AML-193 (cell line): ENCODE measurements at regions not wholly inside any gene's neighbourhood (a gene's known extent, or its start where the extent isn't known, plus 50 kb on each side); places are given as distances from the start of the nearest gene placed in this dataset.
"Not testable (repeated sequence)": the region's sequence is repeated elsewhere in the genome, so short reads cannot be mapped to it uniquely, and the experiment has no call there.

ENCODE experiments used
- DNase-seq, 2 experiments: peaks; one replicate each; lab custom pipeline; 2025; lab: John Stamatoyannopoulos, UW

DNA sequence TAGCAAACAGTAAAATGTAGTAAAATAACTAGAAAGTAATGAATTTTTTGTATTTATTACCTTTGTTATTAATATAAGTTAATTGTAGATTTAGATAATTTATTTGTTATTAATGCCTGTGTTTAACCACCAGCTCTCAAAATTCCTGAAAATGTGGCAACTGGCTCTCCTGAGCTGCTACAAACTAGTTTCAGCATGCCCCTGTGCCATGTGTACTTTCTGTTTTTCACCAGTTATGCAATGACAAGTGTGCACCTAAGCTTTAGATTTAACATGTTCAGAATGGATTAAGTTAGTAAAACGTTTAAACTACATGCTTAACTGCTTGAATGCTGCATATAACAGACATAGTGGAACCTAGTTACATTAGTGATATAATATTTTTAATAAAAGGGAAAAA, 88.1 kb downstream of the POSTN start:
- no peak for DNase-seq

DNA sequence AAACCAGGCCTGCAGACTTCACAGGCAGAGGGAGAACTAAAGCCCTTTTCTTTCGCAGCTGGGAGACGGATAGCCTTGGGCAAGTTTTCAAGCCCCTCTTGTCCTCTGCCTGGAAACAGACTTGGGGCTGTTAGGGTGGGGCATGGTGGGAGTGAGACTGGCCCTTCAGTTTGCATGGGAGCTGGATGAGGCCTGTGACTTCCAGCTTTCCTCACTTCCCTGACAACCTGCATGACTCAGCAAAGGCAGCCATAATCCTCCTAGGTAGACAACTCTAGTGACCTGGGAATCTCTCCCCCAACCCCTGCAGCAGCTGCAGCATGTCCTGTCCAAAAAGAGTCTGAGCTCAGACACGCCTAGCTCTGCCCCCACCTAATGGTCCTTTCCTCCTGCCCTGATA, 93.0 kb downstream of the POSTN start:
- DNase-seq, result no peak

GRCh38 chr13:37504251-37504650, 94.3 kb downstream of the POSTN start:
- no peak for DNase-seq

DNA sequence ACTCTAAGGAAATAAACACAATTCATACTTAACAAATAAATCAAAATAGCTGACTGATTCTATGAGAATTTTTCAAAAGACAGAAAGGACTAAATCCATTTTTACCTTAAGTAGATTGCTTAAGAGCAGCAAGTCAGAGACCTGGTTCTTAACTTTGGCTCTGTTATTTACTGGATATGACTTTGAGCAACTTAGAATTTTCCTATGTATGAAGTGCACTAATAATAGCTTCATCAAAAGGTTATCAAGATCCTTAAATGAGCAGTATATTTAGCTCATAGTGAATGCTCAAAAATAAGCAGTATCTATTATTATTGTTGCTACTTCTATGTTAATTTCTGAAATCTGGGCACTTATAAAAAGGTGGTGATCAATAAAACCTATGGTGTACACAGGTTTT, 95.3 kb downstream of the POSTN start:
- DNase-seq, result no peak

DNA sequence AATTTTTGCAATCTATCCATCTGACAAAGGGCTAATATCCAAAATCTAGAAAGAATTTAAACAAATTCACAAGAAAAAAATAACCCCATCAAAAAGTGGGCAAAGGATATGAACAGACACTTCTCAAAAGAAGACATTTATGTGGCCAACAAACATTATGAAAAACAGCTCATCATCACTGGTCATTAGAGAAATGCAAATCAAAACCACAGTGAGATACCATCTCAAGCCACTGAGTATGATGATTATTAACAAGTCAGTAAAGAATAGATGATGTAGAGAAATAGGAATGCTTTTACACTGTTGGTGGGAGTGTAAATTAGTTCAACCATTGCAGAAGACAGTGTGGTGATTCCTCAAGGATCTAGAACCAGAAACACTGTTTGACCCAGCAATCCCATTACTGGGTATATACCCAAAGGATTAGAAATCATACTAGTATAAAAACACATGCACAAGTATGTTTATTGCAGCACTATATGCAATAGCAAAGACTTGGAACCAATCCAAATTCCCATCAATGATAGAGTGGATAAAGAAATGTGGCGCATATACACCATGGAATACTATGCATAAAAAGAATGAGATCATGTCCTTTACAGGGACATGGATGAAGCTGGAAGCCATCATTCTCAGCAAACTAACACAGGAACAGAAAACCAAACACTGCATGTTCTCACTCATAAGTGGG, 96.1 kb downstream of the POSTN start:
- not testable (repeated sequence) for DNase-seq

DNA sequence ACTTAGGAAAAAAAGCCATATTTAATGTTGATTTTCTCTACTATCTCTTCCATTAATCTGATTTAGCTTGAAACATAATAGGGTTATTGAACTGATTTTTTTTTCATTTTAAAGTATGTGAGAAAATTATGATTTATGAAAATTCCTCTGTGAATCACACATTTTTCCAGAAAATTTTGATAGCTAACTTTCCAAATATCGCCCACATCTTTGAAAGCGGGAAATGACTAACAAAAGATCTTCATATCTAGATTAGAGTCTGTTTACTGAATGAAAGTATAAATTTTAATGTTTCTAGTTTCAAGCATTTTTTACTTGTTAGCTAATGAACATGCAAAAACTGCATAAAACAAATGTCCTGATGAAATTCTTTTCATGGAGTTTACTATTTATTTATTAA, 97.4 kb downstream of the POSTN start:
- no peak for DNase-seq

- DNase-seq, result no peak
Measured at GRCh38 chr13:37495046-37495445, 103.5 kb downstream of the POSTN start.

- no peak for DNase-seq
Measured at GRCh38 chr13:37493775-37494174, 104.8 kb downstream of the POSTN start.

- no peak for DNase-seq
Measured at GRCh38 chr13:37492741-37493514, 105.6 kb downstream of the POSTN start.

- DNase-seq, result no peak
Measured at GRCh38 chr13:37492075-37492474, 106.5 kb downstream of the POSTN start.

- no peak for DNase-seq
Measured at GRCh38 chr13:37491661-37492060, 106.9 kb downstream of the POSTN start.

- no peak for DNase-seq
Measured at GRCh38 chr13:37490176-37490779, 108.3 kb downstream of the POSTN start.

GRCh38 chr13:37488726-37489125, 109.8 kb downstream of the POSTN start:
- DNase-seq, result no peak

GRCh38 chr13:37486171-37486681, 112.3 kb downstream of the POSTN start:
- no peak for DNase-seq

GRCh38 chr13:37485756-37486155, 112.8 kb downstream of the POSTN start:
- no peak for DNase-seq

DNA sequence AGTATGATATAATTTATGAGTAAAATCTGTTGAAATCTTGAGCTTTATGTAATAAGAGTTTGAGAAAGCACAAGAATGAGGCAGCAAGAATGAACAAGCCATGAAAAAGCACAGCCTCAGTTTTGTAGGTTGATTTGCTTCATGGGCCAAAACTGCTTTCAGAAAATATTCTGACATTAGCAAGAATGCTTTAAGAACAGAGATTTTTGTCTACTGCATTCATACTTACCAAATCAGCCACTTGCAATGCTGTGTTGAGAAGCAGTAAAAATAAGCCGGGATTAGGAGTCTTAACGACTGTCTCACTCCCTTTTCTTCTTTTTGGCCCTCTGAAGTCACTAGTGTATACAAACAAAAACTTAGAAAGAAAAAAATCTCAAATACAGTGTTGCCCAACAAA, 114.5 kb downstream of the POSTN start:
- DNase-seq, result no peak

DNA sequence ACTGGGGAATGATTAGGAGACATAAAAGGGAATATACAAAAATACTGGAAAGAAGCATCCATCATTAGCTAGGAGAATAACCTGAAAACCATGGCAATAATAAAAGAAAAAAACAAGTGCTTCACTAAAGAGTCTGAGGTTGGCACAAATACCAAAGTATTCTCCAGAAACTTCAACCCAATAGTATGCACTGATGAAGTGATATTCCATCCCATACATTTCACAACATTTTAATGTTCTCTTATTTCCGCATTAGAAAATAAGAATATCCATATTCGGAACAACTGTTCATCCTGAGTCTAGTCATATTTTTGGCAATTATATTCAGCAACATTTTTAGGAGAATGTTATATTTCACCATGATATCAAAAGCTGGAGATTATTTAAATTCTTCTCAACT, 116.2 kb downstream of the POSTN start:
- DNase-seq, result no peak

GRCh38 chr13:37481885-37482227, 116.7 kb downstream of the POSTN start:
- DNase-seq, result no peak

DNA sequence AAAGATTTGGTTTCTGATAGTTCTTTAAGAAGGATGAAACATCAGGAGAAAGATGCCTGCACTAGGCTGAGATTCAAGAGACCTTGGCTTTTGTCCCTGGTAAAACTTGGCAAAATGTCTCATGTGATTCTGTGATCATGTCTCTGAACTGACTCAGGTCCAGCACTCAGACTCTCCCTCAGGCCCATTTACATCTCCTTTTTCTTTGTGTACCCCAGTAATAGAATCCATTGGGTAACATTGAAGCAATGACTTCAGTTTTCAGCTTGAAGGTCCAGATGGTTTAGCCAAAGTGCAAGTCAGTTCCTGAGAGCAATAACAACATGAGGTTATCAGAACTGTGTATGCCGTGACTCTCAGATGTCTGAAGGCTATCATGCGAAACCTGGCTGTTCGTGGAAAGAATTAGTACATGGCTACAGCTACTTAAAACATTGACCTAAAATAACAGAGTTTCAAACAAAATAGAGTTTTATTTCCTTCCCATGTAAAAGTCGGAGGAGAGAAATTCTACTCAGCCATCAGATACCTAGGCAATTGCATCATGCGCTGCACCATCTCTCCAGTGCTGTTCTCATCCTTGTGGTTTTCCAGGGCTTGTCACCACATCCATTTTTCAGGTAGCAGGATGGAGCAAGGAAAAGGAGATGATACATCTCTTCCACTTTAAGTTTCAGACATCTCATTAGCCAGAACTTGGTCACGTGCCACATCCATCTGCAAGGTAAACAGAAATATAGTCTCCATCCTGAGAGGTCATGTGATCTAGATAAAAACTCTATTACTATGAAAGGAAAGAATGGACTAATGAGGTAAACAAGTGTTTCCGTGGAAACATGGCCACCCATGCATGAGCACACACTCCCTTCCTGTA, 117.3 kb downstream of the POSTN start:
- DNase-seq, result no peak

GRCh38 chr13:37479916-37480315, 118.7 kb downstream of the POSTN start:
- no peak for DNase-seq

DNA sequence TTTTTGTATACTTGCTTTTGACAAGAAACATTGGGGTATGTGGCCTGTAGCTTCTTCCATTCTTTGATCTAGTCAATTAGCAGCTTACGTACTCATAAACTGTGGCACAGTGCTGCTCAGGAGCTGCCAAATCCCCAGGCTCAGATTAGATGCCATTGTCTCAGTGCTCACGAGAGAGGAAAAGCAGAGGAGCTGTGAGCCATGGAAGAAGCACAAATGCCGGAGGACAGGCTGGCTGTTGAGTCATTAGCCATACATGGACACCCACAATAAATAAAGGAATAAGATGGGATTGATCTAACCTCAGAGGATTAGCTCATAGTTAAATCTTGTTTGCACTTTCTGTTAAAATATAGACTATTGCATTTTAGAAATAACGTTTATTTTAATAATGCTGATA, 121.7 kb downstream of the POSTN start:
- no peak for DNase-seq

GRCh38 chr13:37475966-37476365, 122.6 kb downstream of the POSTN start:
- DNase-seq, result no peak
